ENCODE measurements at regions not wholly inside any gene's neighbourhood (a gene's known extent, or its start where the extent isn't known, plus 50 kb on each side); places are given as distances from the start of the nearest gene placed in this dataset.

GRCh38 chr2:6556755-6557154, 309.0 kb downstream of the CMPK2 start:
- no peak for DNase-seq

GRCh38 chr2:6557737-6558136, 308.0 kb downstream of the CMPK2 start:
- DNase-seq = no peak

GRCh38 chr2:6562771-6563170, 302.9 kb downstream of the CMPK2 start:
- DNase-seq = no peak

GRCh38 chr2:6564326-6564725, 301.4 kb downstream of the CMPK2 start:
- no peak for DNase-seq

GRCh38 chr2:6574121-6574520, 291.6 kb downstream of the CMPK2 start:
- DNase-seq = no peak

GRCh38 chr2:6576302-6576701, 289.4 kb downstream of the CMPK2 start:
- DNase-seq = no peak

GRCh38 chr2:6577960-6578359, 287.7 kb downstream of the CMPK2 start:
- no peak for DNase-seq

- peak; percentile 35 for DNase-seq
These were observed 287.3 kb downstream of the CMPK2 start for GRCh38 chr2:6578416-6578815.

GRCh38 chr2:6579281-6579680, 286.4 kb downstream of the CMPK2 start:
- DNase-seq = no peak

- no peak for DNase-seq
These were observed 284.7 kb downstream of the CMPK2 start for GRCh38 chr2:6580982-6581381.

- DNase-seq = no peak
These were observed 276.6 kb downstream of the CMPK2 start for GRCh38 chr2:6589150-6589549.

GRCh38 chr2:6590442-6590841, 275.3 kb downstream of the CMPK2 start:
- no peak for DNase-seq

- DNase-seq = no peak
These were observed 263.2 kb downstream of the CMPK2 start for GRCh38 chr2:6602471-6602870.

- no peak for DNase-seq
These were observed 259.7 kb downstream of the CMPK2 start for GRCh38 chr2:6605836-6606505.

- no peak for DNase-seq
These were observed 247.9 kb downstream of the CMPK2 start for GRCh38 chr2:6617794-6618193.

- DNase-seq = no peak
These were observed 247.5 kb downstream of the CMPK2 start for GRCh38 chr2:6618201-6618600.

- DNase-seq = no peak
These were observed 242.0 kb downstream of the CMPK2 start for GRCh38 chr2:6623746-6624145.

- no peak for DNase-seq
These were observed 239.2 kb downstream of the CMPK2 start for GRCh38 chr2:6626401-6627012.

- DNase-seq = no peak
These were observed 238.4 kb downstream of the CMPK2 start for GRCh38 chr2:6627316-6627715.

- DNase-seq = no peak
These were observed 235.5 kb downstream of the CMPK2 start for GRCh38 chr2:6630209-6630608.

- DNase-seq = no peak
These were observed 230.4 kb downstream of the CMPK2 start for GRCh38 chr2:6635296-6635695.

GRCh38 chr2:6637330-6637729, 228.4 kb downstream of the CMPK2 start:
- no peak for DNase-seq

- DNase-seq = no peak
These were observed 225.6 kb downstream of the CMPK2 start for GRCh38 chr2:6639929-6640620.

- no peak for DNase-seq
These were observed 225.1 kb downstream of the CMPK2 start for GRCh38 chr2:6640621-6641015.
